ENCODE measurements at regions not wholly inside any gene's neighbourhood (a gene's known extent, or its start where the extent isn't known, plus 50 kb on each side); places are given as distances from the start of the nearest gene placed in this dataset.

- Mint-ChIP-seq H3K36me3 (ENCODE audit: low read depth) (no peaks in the 10 kb centered on the region), H3K4me3 (ENCODE audit: unreplicated experiment) (no peak overlapping the region), H3K27ac (ENCODE audit: unreplicated experiment) (no peak overlapping the region), H3K9me3 (ENCODE audit: low read depth) (peaks cover 3% of the 10 kb centered on the region), H3K4me1 (ENCODE audit: low read depth) (peaks cover 9% of the 10 kb centered on the region), H3K27me3 (ENCODE audit: low read depth) (peaks cover 5% of the 10 kb centered on the region)
- DNase-seq (ENCODE audit: low spot score): no peak
- no peak for TF ChIP-seq CTCF (IDR thresholded peaks at IDR 0.05)
These were observed 869.0 kb upstream of the ADGRB3 start for GRCh38 chr6:67766057-67766456.

GRCh38 chr6:67759001-67759400 lies 876.1 kb upstream of the ADGRB3 start:
- Mint-ChIP-seq H3K27ac (ENCODE audit: unreplicated experiment) (no peak overlapping the region), H3K4me3 (ENCODE audit: unreplicated experiment) (no peak overlapping the region), H3K27me3 (ENCODE audit: low read depth) (peaks cover 4% of the 10 kb centered on the region), H3K9me3 (ENCODE audit: low read depth) (peaks cover 9% of the 10 kb centered on the region), H3K36me3 (ENCODE audit: low read depth) (peaks cover 2% of the 10 kb centered on the region), H3K4me1 (ENCODE audit: low read depth) (no peaks in the 10 kb centered on the region)
- no peak for TF ChIP-seq CTCF (IDR thresholded peaks at IDR 0.05)
- DNase-seq (ENCODE audit: low spot score): no peak

- Mint-ChIP-seq H3K4me1 (ENCODE audit: low read depth) (no peaks in the 10 kb centered on the region), H3K4me3 (ENCODE audit: unreplicated experiment) (no peak overlapping the region)
These were observed 877.5 kb upstream of the ADGRB3 start for GRCh38 chr6:67757465-67758033.

GRCh38 chr6:67748521-67748920 lies 886.6 kb upstream of the ADGRB3 start:
- DNase-seq (ENCODE audit: low spot score): no peak
- no peak for TF ChIP-seq CTCF (IDR thresholded peaks at IDR 0.05)
- Mint-ChIP-seq H3K36me3 (ENCODE audit: low read depth) (no peaks in the 10 kb centered on the region), H3K9me3 (ENCODE audit: low read depth) (no peaks in the 10 kb centered on the region), H3K4me3 (ENCODE audit: unreplicated experiment) (no peak overlapping the region), H3K4me1 (ENCODE audit: low read depth) (no peaks in the 10 kb centered on the region), H3K27me3 (ENCODE audit: low read depth) (no peaks in the 10 kb centered on the region), H3K27ac (ENCODE audit: unreplicated experiment) (no peak overlapping the region)

More at GRCh38 chr6:67757465-67758033, 877.5 kb upstream of the ADGRB3 start:
- TF ChIP-seq CTCF (IDR thresholded peaks at IDR 0.05): no peak
- H3K9me3 Mint-ChIP-seq (ENCODE audit: low read depth): peaks cover 9% of the 10 kb centered on the region
- H3K36me3 Mint-ChIP-seq (ENCODE audit: low read depth): peaks cover 2% of the 10 kb centered on the region
- peaks cover 8% of the 10 kb centered on the region for H3K27me3 Mint-ChIP-seq (ENCODE audit: low read depth)
- H3K27ac Mint-ChIP-seq (ENCODE audit: unreplicated experiment): no peak overlapping the region
- DNase-seq (ENCODE audit: low spot score): no peak

GRCh38 chr6:67736816-67737215 lies 898.3 kb upstream of the ADGRB3 start:
- no peak for DNase-seq (ENCODE audit: low spot score)
- Mint-ChIP-seq H3K27me3 (ENCODE audit: low read depth) (no peaks in the 10 kb centered on the region), H3K9me3 (ENCODE audit: low read depth) (peaks cover 24% of the 10 kb centered on the region), H3K36me3 (ENCODE audit: low read depth) (peaks cover 12% of the 10 kb centered on the region), H3K4me1 (ENCODE audit: low read depth) (peaks cover 15% of the 10 kb centered on the region), H3K4me3 (ENCODE audit: unreplicated experiment) (no peak overlapping the region), H3K27ac (ENCODE audit: unreplicated experiment) (no peak overlapping the region)
- no peak for TF ChIP-seq CTCF (IDR thresholded peaks at IDR 0.05)
